GM18502 (cell line): ENCODE measurements at regions not wholly inside any gene's neighbourhood (a gene's known extent, or its start where the extent isn't known, plus 50 kb on each side); places are given as distances from the start of the nearest gene placed in this dataset.

ENCODE experiments used
- ATAC-seq: cut with Tn5 transposase; IDR thresholded peaks from one replicate; pipeline ENCODE4 v1.9.1; 2021; ENCODE audit warnings: mild to moderate bottlenecking; ENCODE audit not compliant: unreplicated experiment, poor library complexity

- ATAC-seq = no peak
These were observed 327.3 kb downstream of the SMAD2 start for GRCh38 chr18:47603158-47603557.

- ATAC-seq = no peak
These were observed 328.1 kb downstream of the SMAD2 start for GRCh38 chr18:47602273-47602897.

GRCh38 chr18:47601581-47602272, 328.7 kb downstream of the SMAD2 start:
- no peak for ATAC-seq

GRCh38 chr18:47595831-47596501, 334.5 kb downstream of the SMAD2 start:
- no peak for ATAC-seq

GRCh38 chr18:47594621-47595086, 335.8 kb downstream of the SMAD2 start:
- ATAC-seq = no peak

- no peak for ATAC-seq
These were observed 336.6 kb downstream of the SMAD2 start for GRCh38 chr18:47593744-47594472.

- ATAC-seq = no peak
These were observed 339.0 kb downstream of the SMAD2 start for GRCh38 chr18:47591429-47591828.

- ATAC-seq = no peak
These were observed 336.1 kb upstream of the SKOR2 start for GRCh38 chr18:47587587-47587986.

- ATAC-seq = no peak
These were observed 335.1 kb upstream of the SKOR2 start for GRCh38 chr18:47586418-47587070.

- no peak for ATAC-seq
These were observed 334.5 kb upstream of the SKOR2 start for GRCh38 chr18:47585914-47586313.

GRCh38 chr18:47585136-47585535, 333.7 kb upstream of the SKOR2 start:
- ATAC-seq = no peak

- no peak for ATAC-seq
These were observed 330.6 kb upstream of the SKOR2 start for GRCh38 chr18:47582093-47582492.

GRCh38 chr18:47577520-47577919, 326.1 kb upstream of the SKOR2 start:
- no peak for ATAC-seq

- ATAC-seq = no peak
These were observed 323.5 kb upstream of the SKOR2 start for GRCh38 chr18:47574966-47575365.

GRCh38 chr18:47571957-47572356, 320.5 kb upstream of the SKOR2 start:
- ATAC-seq = no peak

- no peak for ATAC-seq
These were observed 315.3 kb upstream of the SKOR2 start for GRCh38 chr18:47566809-47567208.

- ATAC-seq = no peak
These were observed 309.6 kb upstream of the SKOR2 start for GRCh38 chr18:47560723-47561715.

GRCh38 chr18:47558110-47558750, 306.8 kb upstream of the SKOR2 start:
- no peak for ATAC-seq

- ATAC-seq = no peak
These were observed 305.7 kb upstream of the SKOR2 start for GRCh38 chr18:47557160-47557559.
